ENCODE measurements at regions not wholly inside any gene's neighbourhood (a gene's known extent, or its start where the extent isn't known, plus 50 kb on each side); places are given as distances from the start of the nearest gene placed in this dataset.
"Not testable (repeated sequence)": the region's sequence is repeated elsewhere in the genome, so short reads cannot be mapped to it uniquely, and the experiment has no call there.

DNA sequence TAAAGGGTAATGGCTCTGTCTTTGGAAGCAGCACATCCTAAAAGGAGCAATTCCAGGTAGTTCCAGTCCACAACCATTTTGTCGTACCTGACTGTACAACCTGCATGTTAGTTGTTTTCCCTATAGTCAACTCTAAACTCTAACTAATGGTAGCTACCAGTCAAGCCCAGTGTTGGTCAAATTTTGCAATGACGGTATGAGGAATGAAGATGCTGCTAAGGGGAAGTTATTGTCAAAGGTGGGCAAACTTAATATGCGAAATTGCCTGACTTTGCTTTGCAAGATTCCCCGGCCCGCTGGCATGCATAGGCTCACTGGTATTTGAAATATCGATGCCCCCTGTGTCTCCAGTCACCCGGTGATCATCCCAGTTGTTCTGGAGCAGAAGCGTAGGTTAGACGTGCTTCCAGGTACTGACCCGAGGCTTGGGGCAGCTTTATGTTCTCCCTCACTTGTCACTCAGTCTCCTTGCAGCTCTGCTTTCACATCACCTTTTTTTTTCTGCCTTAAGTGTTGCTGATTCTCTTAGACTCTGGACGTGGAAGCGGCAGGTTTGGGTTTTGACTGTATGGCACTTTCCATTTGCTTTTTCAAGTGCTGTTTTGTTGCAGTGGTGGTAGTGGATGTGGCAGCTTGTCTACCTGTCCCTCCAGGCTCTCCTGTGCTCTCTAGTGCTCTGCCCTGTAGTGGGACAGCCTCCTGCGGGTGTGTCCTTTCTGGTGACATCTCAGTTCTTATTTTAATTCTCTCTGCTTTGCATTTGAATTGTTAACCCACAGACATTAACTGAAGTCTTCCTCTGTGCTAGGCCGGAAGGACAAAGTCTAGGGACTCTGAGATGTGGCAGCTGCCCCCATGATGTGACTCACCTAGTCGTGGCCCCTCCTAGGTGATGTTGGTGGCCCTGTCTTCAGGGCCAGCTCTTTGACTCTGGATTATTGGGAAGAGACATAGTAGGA, 95.8 kb upstream of the UMPS start:
- DNase-seq, result no peak
- intact Hi-C loops (cut with DNase I), result no loop called here
- no peak for ATAC-seq

- intact Hi-C loops (cut with DNase I), result no loop called here
- no peak for ATAC-seq
These were observed 95.1 kb upstream of the UMPS start for GRCh38 chr3:124635169-124635539.

GRCh38 chr3:124636101-124636862, 94.0 kb upstream of the UMPS start:
- no peak for ATAC-seq
- intact Hi-C loops (cut with DNase I), result no loop called here
- no peak for DNase-seq

More at GRCh38 chr3:124635169-124635539, 95.1 kb upstream of the UMPS start:
- no peak for DNase-seq

DNA sequence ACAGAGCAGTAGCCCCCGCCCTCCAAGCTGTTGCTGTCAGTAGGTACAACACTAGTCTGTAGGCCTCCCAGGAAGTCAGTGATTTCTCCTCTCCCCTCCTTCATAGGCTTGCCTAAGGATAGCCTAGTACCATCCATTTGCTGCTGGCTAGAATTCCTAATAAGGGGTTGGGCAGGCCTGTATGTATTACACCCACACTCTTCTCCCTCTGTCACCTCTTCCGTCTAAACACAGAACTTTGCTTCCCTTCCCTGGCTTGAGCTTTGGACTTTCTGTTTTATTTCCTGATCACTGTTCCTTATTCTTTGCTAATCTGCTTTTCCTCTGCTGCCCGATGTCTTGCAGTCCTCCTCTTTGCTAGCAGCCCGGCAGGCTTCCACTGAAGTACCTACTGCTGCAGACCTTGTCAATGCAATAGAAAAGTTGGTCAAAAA, 93.4 kb upstream of the UMPS start:
- DNase-seq (no peak), ATAC-seq (peak in 1 of 2 donors; percentile 33)
- intact Hi-C loops (cut with DNase I), result no loop called here

GRCh38 chr3:124639406-124640237, 90.6 kb upstream of the UMPS start:
- intact Hi-C loops (cut with DNase I), result no loop called here
- ATAC-seq (no peak), DNase-seq (no peak)

GRCh38 chr3:124640635-124641306, 89.5 kb upstream of the UMPS start:
- intact Hi-C loops (cut with DNase I), result no loop called here
- DNase-seq, result no peak
- ATAC-seq, result no peak

GRCh38 chr3:124643453-124643852, 86.8 kb upstream of the UMPS start:
- ATAC-seq, result no peak
- intact Hi-C loops (cut with DNase I), result no loop called here
- DNase-seq, result no peak

GRCh38 chr3:124646186-124646585, 84.1 kb upstream of the UMPS start:
- DNase-seq; intact Hi-C loops (cut with DNase I); ATAC-seq: not testable (repeated sequence)

DNA sequence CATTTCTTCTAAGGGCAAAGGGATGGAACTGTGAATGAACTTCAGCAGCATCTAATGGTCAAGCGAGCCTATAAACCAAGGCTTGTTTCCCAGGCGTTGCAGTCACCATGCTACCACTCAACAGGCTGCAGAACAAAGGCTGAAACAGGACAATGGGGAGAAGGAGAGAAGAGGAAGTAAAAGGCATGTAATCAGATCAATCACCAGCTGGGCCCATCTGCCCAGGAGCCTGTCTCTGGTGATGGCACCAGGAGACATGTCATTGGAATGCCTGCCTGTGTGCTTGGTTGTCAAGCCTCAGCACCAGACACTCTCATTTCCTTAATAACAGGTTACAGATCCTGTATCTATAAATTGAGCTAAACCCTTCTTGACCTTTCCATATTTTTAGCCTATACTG, 81.7 kb upstream of the UMPS start:
- no peak for ATAC-seq
- DNase-seq, result no peak
- intact Hi-C loops (cut with DNase I), result no loop called here

- DNase-seq (no peak), ATAC-seq (no peak)
- intact Hi-C loops (cut with DNase I), result no loop called here
These were observed 79.5 kb upstream of the UMPS start for GRCh38 chr3:124650798-124651197.

DNA sequence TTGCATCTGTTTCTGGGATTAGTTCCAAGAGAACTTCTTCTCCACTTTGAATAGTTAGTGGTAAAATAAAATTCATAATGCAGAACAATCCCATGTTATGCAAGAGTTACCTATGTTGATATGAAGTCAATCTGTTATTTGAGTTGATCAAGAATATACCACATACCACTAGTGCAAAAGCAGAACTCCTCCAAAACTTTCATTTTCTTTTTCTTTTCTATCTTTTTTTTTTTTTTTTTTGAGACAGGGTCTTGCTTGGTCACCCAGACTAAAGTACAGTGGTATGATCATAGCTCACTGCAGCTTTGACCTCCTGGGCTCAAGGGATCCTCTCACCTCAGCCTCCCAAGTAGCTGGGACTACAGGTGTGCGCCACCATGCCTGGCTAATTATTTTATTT, 78.8 kb upstream of the UMPS start:
- intact Hi-C loops (cut with DNase I); DNase-seq; ATAC-seq: not testable (repeated sequence)

DNA sequence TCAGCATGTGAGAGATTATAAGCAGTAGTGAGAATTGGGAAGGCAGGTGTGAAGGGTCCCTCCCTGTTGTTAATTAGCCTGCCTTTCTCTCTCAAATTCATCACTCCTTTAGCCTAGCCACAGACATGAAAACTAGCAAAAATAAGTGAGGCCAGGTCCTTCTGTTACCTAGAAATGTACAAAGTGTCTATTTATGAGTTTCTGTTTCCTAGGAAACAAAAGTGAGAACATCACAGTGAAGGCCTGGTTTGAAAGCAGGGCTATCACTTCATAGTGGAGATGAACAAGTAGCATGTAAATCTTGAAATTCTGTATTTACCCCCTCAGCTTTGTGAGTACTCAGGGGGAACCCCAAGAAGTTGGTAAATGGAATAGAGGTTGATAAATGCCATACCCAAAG, 78.2 kb upstream of the UMPS start:
- DNase-seq (no peak), ATAC-seq (no peak)
- intact Hi-C loops (cut with DNase I), result no loop called here

DNA sequence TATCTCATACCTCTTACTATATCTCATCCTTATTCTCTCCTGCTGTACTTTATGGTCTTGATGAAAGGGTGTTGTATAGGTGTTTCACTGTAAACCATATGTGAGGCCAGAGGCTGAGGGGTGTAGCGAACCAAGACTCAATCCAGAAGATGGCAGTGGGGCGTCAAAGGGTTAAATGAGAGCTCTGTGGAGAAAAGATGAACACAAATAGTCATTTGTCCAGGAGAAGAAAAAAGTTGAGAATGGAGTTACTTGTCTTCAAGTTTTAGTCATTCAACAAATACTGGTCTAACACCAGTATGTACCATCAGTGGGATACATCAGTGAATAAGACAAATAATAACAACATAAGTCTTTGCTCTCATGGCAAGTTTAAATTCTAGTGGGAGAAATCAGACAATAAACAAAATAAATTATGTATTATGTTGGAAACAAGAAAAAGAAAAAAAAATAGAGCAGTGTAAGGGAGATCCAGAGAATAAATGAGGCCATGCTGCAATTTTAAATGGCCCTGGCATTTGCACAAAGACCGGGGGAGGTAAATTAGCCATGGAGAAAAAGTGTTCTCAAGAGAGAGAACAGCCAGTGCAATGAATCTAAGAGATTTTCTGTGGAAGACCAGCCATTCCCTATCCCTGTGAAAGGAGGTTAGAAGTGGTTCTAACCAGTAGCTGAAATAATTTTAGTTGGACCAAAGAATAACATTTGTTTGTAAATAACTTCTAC, 77.0 kb upstream of the UMPS start:
- DNase-seq, result no peak
- intact Hi-C loops (cut with DNase I), result no loop called here
- no peak for ATAC-seq

DNA sequence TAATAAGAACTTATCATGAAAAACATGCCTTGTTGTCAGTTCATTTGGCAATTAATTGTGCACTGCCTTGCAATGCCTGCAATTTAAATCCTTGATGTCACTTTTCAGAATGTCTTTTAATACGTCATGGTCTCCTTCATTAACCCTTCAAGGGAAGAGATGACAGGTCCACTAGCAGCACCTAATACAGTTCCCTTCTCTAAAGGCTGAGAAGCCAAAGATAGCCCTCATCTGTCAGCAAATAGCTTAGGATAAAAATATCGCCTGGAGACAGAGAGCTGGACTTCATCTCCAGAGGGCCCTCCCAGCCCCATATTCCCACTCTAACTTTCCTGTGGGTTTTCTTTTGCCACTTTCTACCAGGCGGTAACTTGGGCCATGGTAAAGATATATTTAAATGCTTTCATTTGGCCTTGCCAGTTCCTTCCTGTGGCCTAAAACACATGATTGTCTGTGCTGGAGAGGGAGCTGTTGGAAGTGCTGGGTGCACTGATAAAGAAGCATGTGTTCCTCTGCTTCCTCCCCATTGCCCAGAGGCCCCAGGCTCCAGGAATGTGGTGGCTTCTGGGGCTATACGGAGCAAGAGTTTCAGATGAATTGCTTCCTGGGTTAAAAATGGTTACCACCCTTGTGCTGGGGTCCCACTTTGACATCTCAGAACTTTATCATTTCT, 76.3 kb upstream of the UMPS start:
- intact Hi-C loops (cut with DNase I), result no loop called here
- peak; percentile 83 to 89 for ATAC-seq
- DNase-seq, result no peak

DNA sequence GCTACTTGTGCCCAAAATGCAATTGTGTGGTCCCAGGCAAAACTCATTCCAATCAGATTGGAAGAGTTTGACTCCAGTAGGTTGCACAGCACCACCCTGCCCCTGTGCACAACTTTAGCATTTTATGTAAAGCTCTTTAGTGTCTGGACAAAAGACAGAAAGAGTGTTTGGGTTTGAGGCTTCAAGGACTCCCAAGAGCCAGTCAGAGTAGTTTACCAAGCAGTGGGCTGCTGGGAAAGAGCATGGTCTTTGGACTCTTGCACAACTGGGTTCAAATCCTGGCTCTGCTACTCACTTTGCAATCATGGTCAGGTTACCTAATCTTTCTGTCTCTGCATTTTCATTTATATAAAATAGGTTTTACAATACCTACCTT, 75.8 kb upstream of the UMPS start:
- ATAC-seq, result no peak
- DNase-seq, result no peak
- intact Hi-C loops (cut with DNase I), result no loop called here

DNA sequence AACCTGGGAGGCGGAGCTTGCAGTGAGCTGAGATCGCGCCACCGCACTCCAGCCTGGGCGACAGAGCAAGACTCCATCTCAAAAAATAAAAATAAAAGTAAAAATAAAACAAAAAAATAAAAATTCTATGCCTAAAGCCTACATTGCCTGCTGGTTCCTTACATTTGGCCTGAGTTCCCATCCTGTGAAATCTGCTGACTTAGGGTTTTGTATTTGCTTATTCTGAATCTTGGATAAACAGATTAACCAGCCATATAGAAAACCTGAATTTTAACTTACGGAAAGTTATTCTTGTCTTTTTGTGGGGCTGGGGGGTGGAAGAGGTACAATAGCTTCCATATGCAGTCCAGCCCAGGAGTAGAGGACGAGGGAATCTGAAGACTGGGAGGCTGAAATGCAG, 73.7 kb upstream of the UMPS start:
- DNase-seq (no peak), ATAC-seq (no peak)
- intact Hi-C loops (cut with DNase I), result no loop called here

DNA sequence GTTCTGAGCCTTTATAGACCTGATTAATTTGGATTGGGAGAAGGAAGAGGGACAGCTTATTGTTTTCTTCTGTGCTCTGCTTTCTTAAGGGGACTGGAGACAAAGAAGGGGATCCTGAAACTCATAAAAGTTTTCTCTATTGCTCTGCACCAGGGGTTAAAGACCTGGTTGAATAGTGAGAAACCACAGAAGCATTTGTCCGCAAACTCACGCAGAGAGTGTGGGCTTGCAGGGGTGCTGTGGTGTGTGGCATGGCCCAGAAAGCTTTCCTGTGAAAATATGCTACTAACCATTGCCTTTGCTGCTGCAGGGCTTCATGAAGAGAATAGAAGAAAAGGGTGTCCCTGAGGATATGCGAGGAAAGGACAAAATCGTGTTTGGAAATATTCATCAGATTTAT, 73.1 kb upstream of the UMPS start:
- intact Hi-C loops (cut with DNase I), result no loop called here
- ATAC-seq, result no peak
- no peak for DNase-seq

- ATAC-seq, result no peak
- intact Hi-C loops (cut with DNase I), result no loop called here
These were observed 72.0 kb upstream of the UMPS start for GRCh38 chr3:124658270-124658669.

More at GRCh38 chr3:124658270-124658669, 72.0 kb upstream of the UMPS start:
- DNase-seq, result no peak
